Calu3 (cell line): ENCODE measurements at regions not wholly inside any gene's neighbourhood (a gene's known extent, or its start where the extent isn't known, plus 50 kb on each side); places are given as distances from the start of the nearest gene placed in this dataset.

Experiments
- BruUV-seq: library from RNA; stranded (reverse); fragments of 400-500 nt; replicated peaks from 2 replicates; lab custom pipeline; 2021; lab: Mats Ljungman, UMichigan
- CTCF ChIA-PET: fragments of 300-600 bp; sonication (Branson Sonifier 250); formaldehyde crosslinking; loops from one replicate; lab custom pipeline; 2022; ENCODE audit warnings: antibody characterized with exemption; lab: Charles Lee
- DNase-seq: peaks from one replicate; pipeline ENCODE4 v3.0.0; 2022
- H3K27ac Mint-ChIP-seq: one replicate; pipeline ENCODE4 v1.8.0; 2022; ENCODE audit warnings: mixed read lengths; ENCODE audit not compliant: unreplicated experiment
- H3K27me3 Mint-ChIP-seq: one replicate; pipeline ENCODE4 v1.8.0; 2022; ENCODE audit warnings: mixed read lengths; ENCODE audit not compliant: unreplicated experiment
- H3K36me3 Mint-ChIP-seq: one replicate; pipeline ENCODE4 v1.8.0; 2022; ENCODE audit warnings: mild to moderate bottlenecking, moderate library complexity, mixed read lengths; ENCODE audit not compliant: insufficient read depth, unreplicated experiment
- H3K4me1 Mint-ChIP-seq: one replicate; pipeline ENCODE4 v1.8.0; 2022; ENCODE audit warnings: mild to moderate bottlenecking, low read depth, mixed read lengths; ENCODE audit not compliant: unreplicated experiment
- H3K4me3 Mint-ChIP-seq: one replicate; pipeline ENCODE4 v1.8.0; 2022; ENCODE audit warnings: mild to moderate bottlenecking, low read depth, moderate library complexity, mixed read lengths; ENCODE audit not compliant: unreplicated experiment
- H3K9me3 Mint-ChIP-seq: one replicate; pipeline ENCODE4 v1.8.0; 2022; ENCODE audit warnings: low read depth, mixed read lengths; ENCODE audit not compliant: unreplicated experiment
- CTCF ChIP-seq: fragments of 200-600 bp; IDR thresholded peaks from one replicate; pipeline ENCODE4 v1.8.0; 2022; ENCODE audit warnings: antibody characterized with exemption; ENCODE audit not compliant: unreplicated experiment
- intact Hi-C: fragments of 100-400 bp; cut with micrococcal nuclease; formaldehyde crosslinking; loops from one replicate; pipeline ENCODE4 v1.10.0; 2022; ENCODE audit not compliant: unreplicated experiment

- no peak for TF ChIP-seq CTCF
Observed at GRCh38 chr16:58904291-58904690, 170.2 kb upstream of the GOT2 start.

GRCh38 chr16:58889516-58889915 is 155.4 kb upstream of the GOT2 start:
- no peaks in the 10 kb centered on the region for H3K27me3 Mint-ChIP-seq
- intact Hi-C loops, result no loop called here

More at GRCh38 chr16:58904291-58904690, 170.2 kb upstream of the GOT2 start:
- DNase-seq, result no peak
- no peak overlapping the region for H3K27ac Mint-ChIP-seq
- H3K9me3 Mint-ChIP-seq, result no peaks in the 10 kb centered on the region
- peaks cover 13% of the 10 kb centered on the region for H3K27me3 Mint-ChIP-seq
- CTCF ChIA-PET, result no interaction called here
- intact Hi-C loops, result no loop called here
- no peaks in the 10 kb centered on the region for H3K4me1 Mint-ChIP-seq
- no TSS peak for BruUV-seq
- no peak overlapping the region for H3K4me3 Mint-ChIP-seq
- H3K36me3 Mint-ChIP-seq, result no peaks in the 10 kb centered on the region

GRCh38 chr16:58885528-58886170 is 151.5 kb upstream of the GOT2 start:
- Mint-ChIP-seq H3K27ac (no peak overlapping the region), H3K36me3 (no peaks in the 10 kb centered on the region), H3K9me3 (peaks cover 8% of the 10 kb centered on the region), H3K27me3 (no peaks in the 10 kb centered on the region), H3K4me3 (no peak overlapping the region), H3K4me1 (no peaks in the 10 kb centered on the region)
- DNase-seq, result no peak
- no TSS peak for BruUV-seq
- no peak for TF ChIP-seq CTCF
- intact Hi-C loops, result no loop called here
- CTCF ChIA-PET, result no interaction called here

More at GRCh38 chr16:58889516-58889915, 155.4 kb upstream of the GOT2 start:
- BruUV-seq, result no TSS peak
- CTCF ChIA-PET, result no interaction called here
- H3K27ac Mint-ChIP-seq, result no peak overlapping the region
- DNase-seq, result no peak
- H3K9me3 Mint-ChIP-seq, result peaks cover 5% of the 10 kb centered on the region
- no peaks in the 10 kb centered on the region for H3K36me3 Mint-ChIP-seq
- no peaks in the 10 kb centered on the region for H3K4me1 Mint-ChIP-seq
- no peak overlapping the region for H3K4me3 Mint-ChIP-seq
- no peak for TF ChIP-seq CTCF

- no peaks in the 10 kb centered on the region for H3K27me3 Mint-ChIP-seq
- CTCF ChIA-PET, result no interaction called here
- intact Hi-C loops, result no loop called here
- no peak for DNase-seq
- H3K36me3 Mint-ChIP-seq, result no peaks in the 10 kb centered on the region
- TF ChIP-seq CTCF, result no peak
- H3K4me1 Mint-ChIP-seq, result no peaks in the 10 kb centered on the region
- BruUV-seq, result no TSS peak
- H3K4me3 Mint-ChIP-seq, result no peak overlapping the region
- H3K9me3 Mint-ChIP-seq, result peaks cover 10% of the 10 kb centered on the region
- no peak overlapping the region for H3K27ac Mint-ChIP-seq
Observed at GRCh38 chr16:58884141-58884540, 150.0 kb upstream of the GOT2 start.
